WTC11 (cell line): ENCODE measurements at regions not wholly inside any gene's neighbourhood (a gene's known extent, or its start where the extent isn't known, plus 50 kb on each side); places are given as distances from the start of the nearest gene placed in this dataset.

Experiments
- ATAC-seq: fragments of 200-7000 bp; cut with Tn5 transposase; 2 replicates; pipeline ENCODE4 v1.10.0; 2021; ENCODE audit warnings: mild to moderate bottlenecking, moderate library complexity
- CTCF ChIA-PET: fragments of 300-600 bp; sonication (Branson Sonifier 250); formaldehyde crosslinking; loops from one replicate; lab custom pipeline; 2021; ENCODE audit warnings: antibody characterized with exemption; lab: Charles Lee
- POLR2A ChIA-PET: fragments of 350-600 bp; sonication (Branson Sonifier 250); formaldehyde crosslinking; loops from one replicate; lab custom pipeline; 2021; ENCODE audit warnings: antibody characterized with exemption; lab: Charles Lee
- DNase-seq: peaks from one replicate; pipeline ENCODE4 v3.0.0; 2021; ENCODE audit warnings: low spot score
- H3K27ac Mint-ChIP-seq: 2 replicates; pipeline ENCODE4 v1.8.0; 2021; ENCODE audit warnings: mixed read lengths
- H3K27me3 Mint-ChIP-seq: 2 replicates; pipeline ENCODE4 v1.8.0; 2021; ENCODE audit warnings: low read depth, mild to moderate bottlenecking, moderate library complexity, mixed read lengths
- H3K36me3 Mint-ChIP-seq: 2 replicates; pipeline ENCODE4 v1.8.0; 2021; ENCODE audit warnings: mixed read lengths
- H3K4me1 Mint-ChIP-seq: 2 replicates; pipeline ENCODE4 v1.8.0; 2022; ENCODE audit warnings: mixed read lengths
- H3K4me3 Mint-ChIP-seq: 2 replicates; pipeline ENCODE4 v1.8.0; 2021; ENCODE audit warnings: mild to moderate bottlenecking, moderate library complexity, mixed read lengths
- H3K9me3 Mint-ChIP-seq: 2 replicates; pipeline ENCODE4 v1.8.0; 2021; ENCODE audit warnings: mixed read lengths
- ELF4 ChIP-seq: sonication (generic); formaldehyde crosslinking; IDR thresholded peaks from 2 replicates; pipeline ENCODE4 v1.8.1; 2022; ENCODE audit warnings: low read depth, mild to moderate bottlenecking, moderate library complexity, missing genetic modification reagents
- ETV6 ChIP-seq: sonication (generic); formaldehyde crosslinking; IDR thresholded peaks from 2 replicates; pipeline ENCODE4 v1.8.1; 2022; ENCODE audit warnings: mild to moderate bottlenecking, missing genetic modification reagents
- FOXJ3 ChIP-seq: sonication (generic); formaldehyde crosslinking; IDR thresholded peaks from 2 replicates; pipeline ENCODE4 v1.9.0; 2021; ENCODE audit warnings: missing genetic modification reagents, mild to moderate bottlenecking, borderline replicate concordance
- MYBL2 ChIP-seq: sonication (generic); formaldehyde crosslinking; IDR thresholded peaks from 2 replicates; pipeline ENCODE4 v1.8.1; 2023; ENCODE audit warnings: mild to moderate bottlenecking, moderate library complexity, missing genetic modification reagents
- NR2C2 ChIP-seq: sonication (generic); formaldehyde crosslinking; IDR thresholded peaks from 2 replicates; pipeline ENCODE4 v1.8.0; 2022; ENCODE audit warnings: mild to moderate bottlenecking, missing genetic modification reagents
- SMAD3 ChIP-seq: sonication (generic); formaldehyde crosslinking; IDR thresholded peaks from 2 replicates; pipeline ENCODE4 v1.8.0; 2022; ENCODE audit warnings: missing genetic modification reagents, mild to moderate bottlenecking, borderline replicate concordance
- ZNF232 ChIP-seq: sonication (generic); formaldehyde crosslinking; IDR thresholded peaks from 2 replicates; pipeline ENCODE4 v1.8.0; 2022; ENCODE audit warnings: mild to moderate bottlenecking, missing genetic modification reagents
- ZNF423 ChIP-seq: fragments of 250-450 bp; sonication (Bioruptor Pico); IDR thresholded peaks from 2 replicates; pipeline ENCODE4 v2.1.2; 2022; ENCODE audit warnings: mild to moderate bottlenecking, moderate library complexity
- TF ChIP-seq, protein P1 (sequence below): sonication (generic); formaldehyde crosslinking; IDR thresholded peaks from 2 replicates; pipeline ENCODE4 v1.8.0; 2022; ENCODE audit warnings: mild to moderate bottlenecking, missing genetic modification reagents
- TF ChIP-seq, protein P2 (sequence below): sonication (generic); formaldehyde crosslinking; IDR thresholded peaks from 2 replicates; pipeline ENCODE4 v1.8.1; 2022; ENCODE audit warnings: mild to moderate bottlenecking, moderate library complexity, missing genetic modification reagents
- TF ChIP-seq, protein P3 (sequence below): sonication (generic); formaldehyde crosslinking; IDR thresholded peaks from 2 replicates; pipeline ENCODE4 v1.8.1; 2023; ENCODE audit warnings: mild to moderate bottlenecking, missing genetic modification reagents
- TF ChIP-seq, protein P4 (sequence below): sonication (generic); formaldehyde crosslinking; IDR thresholded peaks from 2 replicates; pipeline ENCODE4 v1.8.0; 2023; ENCODE audit warnings: mild to moderate bottlenecking, missing genetic modification reagents
- TF ChIP-seq, protein P5 (sequence below): sonication (generic); formaldehyde crosslinking; IDR thresholded peaks from 2 replicates; pipeline ENCODE4 v1.8.1; 2023; ENCODE audit warnings: mild to moderate bottlenecking, moderate library complexity, missing genetic modification reagents
- TF ChIP-seq, protein P6 (sequence below): fragments of 250-450 bp; sonication (Bioruptor Pico); IDR thresholded peaks from 2 replicates; pipeline ENCODE4 v1.9.0; 2021; ENCODE audit warnings: mild to moderate bottlenecking, borderline replicate concordance
- TF ChIP-seq, protein P7 (sequence below): sonication (generic); formaldehyde crosslinking; IDR thresholded peaks from 2 replicates; pipeline ENCODE4 v1.8.1; 2022; ENCODE audit warnings: mild to moderate bottlenecking, missing genetic modification reagents, moderate library complexity, borderline replicate concordance

DNA sequence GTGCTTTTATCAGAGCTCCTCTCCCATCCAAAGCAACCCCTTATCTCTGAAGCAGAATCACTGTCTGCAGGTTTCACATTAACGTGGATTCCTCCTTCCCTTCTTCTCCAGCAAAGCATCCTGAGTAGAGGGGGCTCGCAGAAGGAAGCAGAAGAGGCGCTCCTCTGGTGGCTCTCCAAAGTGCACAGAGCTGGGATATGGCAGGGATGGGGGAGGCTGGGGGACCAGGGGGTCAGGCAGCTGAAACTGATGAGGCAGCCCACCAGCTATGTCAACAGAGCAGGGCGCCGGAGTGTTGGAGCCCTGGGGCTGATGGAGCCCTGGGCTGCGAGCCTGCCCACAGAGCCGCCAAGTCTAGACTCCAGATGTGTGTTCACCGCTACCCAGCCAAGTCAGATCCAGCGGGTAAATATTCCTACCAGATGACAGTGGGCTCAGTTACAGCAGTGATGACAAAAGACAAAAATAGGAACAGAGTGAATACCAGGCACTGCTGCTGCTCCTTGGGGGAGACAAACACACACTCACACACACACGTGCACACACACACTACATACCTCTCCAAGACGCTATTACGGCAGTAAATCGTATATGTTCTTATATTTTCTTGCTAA is 678.3 kb upstream of the ID2 start:
- ATAC-seq (peak; percentile 46; the same call in 1 of the 2 replicates), DNase-seq (no peak)
- Mint-ChIP-seq H3K27me3 (no peaks in the 10 kb centered on the region), H3K27ac (no peak overlapping the region), H3K9me3 (peaks cover 10% of the 10 kb centered on the region), H3K36me3 (peaks cover 2% of the 10 kb centered on the region; the same call in 1 of the 2 replicates), H3K4me3 (no peak overlapping the region), H3K4me1 (peaks cover 26% of the 10 kb centered on the region)
- ChIA-PET CTCF (no interaction called here), POLR2A (no interaction called here)
- TF ChIP-seq, protein P1, sequence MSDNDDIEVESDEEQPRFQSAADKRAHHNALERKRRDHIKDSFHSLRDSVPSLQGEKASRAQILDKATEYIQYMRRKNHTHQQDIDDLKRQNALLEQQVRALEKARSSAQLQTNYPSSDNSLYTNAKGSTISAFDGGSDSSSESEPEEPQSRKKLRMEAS: no peak
- TF ChIP-seq SMAD3 (CRISPR knock-in tag) (no peak), NR2C2 (CRISPR knock-in tag) (no peak)
- TF ChIP-seq, protein P2, sequence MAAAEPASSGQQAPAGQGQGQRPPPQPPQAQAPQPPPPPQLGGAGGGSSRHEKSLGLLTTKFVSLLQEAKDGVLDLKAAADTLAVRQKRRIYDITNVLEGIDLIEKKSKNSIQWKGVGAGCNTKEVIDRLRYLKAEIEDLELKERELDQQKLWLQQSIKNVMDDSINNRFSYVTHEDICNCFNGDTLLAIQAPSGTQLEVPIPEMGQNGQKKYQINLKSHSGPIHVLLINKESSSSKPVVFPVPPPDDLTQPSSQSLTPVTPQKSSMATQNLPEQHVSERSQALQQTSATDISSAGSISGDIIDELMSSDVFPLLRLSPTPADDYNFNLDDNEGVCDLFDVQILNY (CRISPR knock-in tag): no peak
- TF ChIP-seq, protein P3, sequence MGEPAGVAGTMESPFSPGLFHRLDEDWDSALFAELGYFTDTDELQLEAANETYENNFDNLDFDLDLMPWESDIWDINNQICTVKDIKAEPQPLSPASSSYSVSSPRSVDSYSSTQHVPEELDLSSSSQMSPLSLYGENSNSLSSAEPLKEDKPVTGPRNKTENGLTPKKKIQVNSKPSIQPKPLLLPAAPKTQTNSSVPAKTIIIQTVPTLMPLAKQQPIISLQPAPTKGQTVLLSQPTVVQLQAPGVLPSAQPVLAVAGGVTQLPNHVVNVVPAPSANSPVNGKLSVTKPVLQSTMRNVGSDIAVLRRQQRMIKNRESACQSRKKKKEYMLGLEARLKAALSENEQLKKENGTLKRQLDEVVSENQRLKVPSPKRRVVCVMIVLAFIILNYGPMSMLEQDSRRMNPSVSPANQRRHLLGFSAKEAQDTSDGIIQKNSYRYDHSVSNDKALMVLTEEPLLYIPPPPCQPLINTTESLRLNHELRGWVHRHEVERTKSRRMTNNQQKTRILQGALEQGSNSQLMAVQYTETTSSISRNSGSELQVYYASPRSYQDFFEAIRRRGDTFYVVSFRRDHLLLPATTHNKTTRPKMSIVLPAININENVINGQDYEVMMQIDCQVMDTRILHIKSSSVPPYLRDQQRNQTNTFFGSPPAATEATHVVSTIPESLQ (CRISPR knock-in tag): no peak

DNA sequence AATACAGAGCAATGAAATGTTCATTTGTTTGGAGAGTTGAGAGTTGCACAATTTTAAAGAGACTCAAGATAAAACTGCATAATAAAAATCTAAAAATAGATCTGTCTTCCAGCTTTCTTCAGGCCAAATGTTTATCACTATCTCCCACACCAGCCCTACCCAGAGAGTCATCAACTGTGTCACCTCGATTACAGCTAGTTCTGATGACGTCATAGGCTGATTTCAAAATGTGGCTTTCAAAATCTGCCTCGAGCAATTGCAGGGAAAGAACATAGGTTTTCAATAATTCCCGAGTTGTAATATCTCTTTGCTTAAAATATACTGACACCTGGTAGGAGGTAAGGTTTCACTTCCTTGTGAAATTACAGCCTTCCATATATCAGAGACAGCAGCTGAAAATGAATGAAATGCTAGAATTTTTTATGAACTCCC is 677.6 kb upstream of the ID2 start:
- ATAC-seq: no peak
- Mint-ChIP-seq H3K4me3 (no peak overlapping the region), H3K4me1 (peaks cover 25% of the 10 kb centered on the region), H3K9me3 (peaks cover 10% of the 10 kb centered on the region), H3K27ac (no peak overlapping the region), H3K36me3 (peaks cover 2% of the 10 kb centered on the region; the same call in 1 of the 2 replicates), H3K27me3 (no peaks in the 10 kb centered on the region)
- CTCF ChIA-PET: no interaction called here
- POLR2A ChIA-PET: no interaction called here
- TF ChIP-seq ZNF423 (CRISPR knock-in tag) (no peak), MYBL2 (no peak), ELF4 (CRISPR knock-in tag) (no peak), ZNF232 (no peak), ETV6 (CRISPR knock-in tag) (no peak), NR2C2 (CRISPR knock-in tag) (no peak), FOXJ3 (CRISPR knock-in tag) (no peak)
- TF ChIP-seq, protein P4, sequence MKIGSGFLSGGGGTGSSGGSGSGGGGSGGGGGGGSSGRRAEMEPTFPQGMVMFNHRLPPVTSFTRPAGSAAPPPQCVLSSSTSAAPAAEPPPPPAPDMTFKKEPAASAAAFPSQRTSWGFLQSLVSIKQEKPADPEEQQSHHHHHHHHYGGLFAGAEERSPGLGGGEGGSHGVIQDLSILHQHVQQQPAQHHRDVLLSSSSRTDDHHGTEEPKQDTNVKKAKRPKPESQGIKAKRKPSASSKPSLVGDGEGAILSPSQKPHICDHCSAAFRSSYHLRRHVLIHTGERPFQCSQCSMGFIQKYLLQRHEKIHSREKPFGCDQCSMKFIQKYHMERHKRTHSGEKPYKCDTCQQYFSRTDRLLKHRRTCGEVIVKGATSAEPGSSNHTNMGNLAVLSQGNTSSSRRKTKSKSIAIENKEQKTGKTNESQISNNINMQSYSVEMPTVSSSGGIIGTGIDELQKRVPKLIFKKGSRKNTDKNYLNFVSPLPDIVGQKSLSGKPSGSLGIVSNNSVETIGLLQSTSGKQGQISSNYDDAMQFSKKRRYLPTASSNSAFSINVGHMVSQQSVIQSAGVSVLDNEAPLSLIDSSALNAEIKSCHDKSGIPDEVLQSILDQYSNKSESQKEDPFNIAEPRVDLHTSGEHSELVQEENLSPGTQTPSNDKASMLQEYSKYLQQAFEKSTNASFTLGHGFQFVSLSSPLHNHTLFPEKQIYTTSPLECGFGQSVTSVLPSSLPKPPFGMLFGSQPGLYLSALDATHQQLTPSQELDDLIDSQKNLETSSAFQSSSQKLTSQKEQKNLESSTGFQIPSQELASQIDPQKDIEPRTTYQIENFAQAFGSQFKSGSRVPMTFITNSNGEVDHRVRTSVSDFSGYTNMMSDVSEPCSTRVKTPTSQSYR: no peak
- TF ChIP-seq, protein P5, sequence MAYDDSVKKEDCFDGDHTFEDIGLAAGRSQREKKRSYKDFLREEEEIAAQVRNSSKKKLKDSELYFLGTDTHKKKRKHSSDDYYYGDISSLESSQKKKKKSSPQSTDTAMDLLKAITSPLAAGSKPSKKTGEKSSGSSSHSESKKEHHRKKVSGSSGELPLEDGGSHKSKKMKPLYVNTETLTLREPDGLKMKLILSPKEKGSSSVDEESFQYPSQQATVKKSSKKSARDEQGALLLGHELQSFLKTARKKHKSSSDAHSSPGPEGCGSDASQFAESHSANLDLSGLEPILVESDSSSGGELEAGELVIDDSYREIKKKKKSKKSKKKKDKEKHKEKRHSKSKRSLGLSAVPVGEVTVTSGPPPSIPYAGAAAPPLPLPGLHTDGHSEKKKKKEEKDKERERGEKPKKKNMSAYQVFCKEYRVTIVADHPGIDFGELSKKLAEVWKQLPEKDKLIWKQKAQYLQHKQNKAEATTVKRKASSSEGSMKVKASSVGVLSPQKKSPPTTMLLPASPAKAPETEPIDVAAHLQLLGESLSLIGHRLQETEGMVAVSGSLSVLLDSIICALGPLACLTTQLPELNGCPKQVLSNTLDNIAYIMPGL: no peak
- TF ChIP-seq, protein P6, sequence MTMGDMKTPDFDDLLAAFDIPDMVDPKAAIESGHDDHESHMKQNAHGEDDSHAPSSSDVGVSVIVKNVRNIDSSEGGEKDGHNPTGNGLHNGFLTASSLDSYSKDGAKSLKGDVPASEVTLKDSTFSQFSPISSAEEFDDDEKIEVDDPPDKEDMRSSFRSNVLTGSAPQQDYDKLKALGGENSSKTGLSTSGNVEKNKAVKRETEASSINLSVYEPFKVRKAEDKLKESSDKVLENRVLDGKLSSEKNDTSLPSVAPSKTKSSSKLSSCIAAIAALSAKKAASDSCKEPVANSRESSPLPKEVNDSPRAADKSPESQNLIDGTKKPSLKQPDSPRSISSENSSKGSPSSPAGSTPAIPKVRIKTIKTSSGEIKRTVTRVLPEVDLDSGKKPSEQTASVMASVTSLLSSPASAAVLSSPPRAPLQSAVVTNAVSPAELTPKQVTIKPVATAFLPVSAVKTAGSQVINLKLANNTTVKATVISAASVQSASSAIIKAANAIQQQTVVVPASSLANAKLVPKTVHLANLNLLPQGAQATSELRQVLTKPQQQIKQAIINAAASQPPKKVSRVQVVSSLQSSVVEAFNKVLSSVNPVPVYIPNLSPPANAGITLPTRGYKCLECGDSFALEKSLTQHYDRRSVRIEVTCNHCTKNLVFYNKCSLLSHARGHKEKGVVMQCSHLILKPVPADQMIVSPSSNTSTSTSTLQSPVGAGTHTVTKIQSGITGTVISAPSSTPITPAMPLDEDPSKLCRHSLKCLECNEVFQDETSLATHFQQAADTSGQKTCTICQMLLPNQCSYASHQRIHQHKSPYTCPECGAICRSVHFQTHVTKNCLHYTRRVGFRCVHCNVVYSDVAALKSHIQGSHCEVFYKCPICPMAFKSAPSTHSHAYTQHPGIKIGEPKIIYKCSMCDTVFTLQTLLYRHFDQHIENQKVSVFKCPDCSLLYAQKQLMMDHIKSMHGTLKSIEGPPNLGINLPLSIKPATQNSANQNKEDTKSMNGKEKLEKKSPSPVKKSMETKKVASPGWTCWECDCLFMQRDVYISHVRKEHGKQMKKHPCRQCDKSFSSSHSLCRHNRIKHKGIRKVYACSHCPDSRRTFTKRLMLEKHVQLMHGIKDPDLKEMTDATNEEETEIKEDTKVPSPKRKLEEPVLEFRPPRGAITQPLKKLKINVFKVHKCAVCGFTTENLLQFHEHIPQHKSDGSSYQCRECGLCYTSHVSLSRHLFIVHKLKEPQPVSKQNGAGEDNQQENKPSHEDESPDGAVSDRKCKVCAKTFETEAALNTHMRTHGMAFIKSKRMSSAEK (CRISPR knock-in tag): no peak
- TF ChIP-seq, protein P7, sequence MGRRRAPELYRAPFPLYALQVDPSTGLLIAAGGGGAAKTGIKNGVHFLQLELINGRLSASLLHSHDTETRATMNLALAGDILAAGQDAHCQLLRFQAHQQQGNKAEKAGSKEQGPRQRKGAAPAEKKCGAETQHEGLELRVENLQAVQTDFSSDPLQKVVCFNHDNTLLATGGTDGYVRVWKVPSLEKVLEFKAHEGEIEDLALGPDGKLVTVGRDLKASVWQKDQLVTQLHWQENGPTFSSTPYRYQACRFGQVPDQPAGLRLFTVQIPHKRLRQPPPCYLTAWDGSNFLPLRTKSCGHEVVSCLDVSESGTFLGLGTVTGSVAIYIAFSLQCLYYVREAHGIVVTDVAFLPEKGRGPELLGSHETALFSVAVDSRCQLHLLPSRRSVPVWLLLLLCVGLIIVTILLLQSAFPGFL (CRISPR knock-in tag): no peak
- no peak for DNase-seq
